HepG2 (cell line): ENCODE measurements at regions not wholly inside any gene's neighbourhood (a gene's known extent, or its start where the extent isn't known, plus 50 kb on each side); places are given as distances from the start of the nearest gene placed in this dataset.

Source experiments
- ATAC-seq: fragments of 200-7000 bp; cut with Tn5 transposase; 3 replicates; pipeline ENCODE4 v1.9.1; 2020; ENCODE audit warnings: mild to moderate bottlenecking, moderate library complexity
- BruUV-seq: library from RNA; stranded (reverse); fragments of 400-500 nt; replicated peaks from 2 replicates; lab custom pipeline; 2021; lab: Mats Ljungman, UMichigan
- CTCF ChIA-PET: fragments of 300-600 bp; formaldehyde crosslinking; extraction: SDS; loops from one replicate; lab custom pipeline; 2021; ENCODE audit warnings: low total read pairs, inconsistent platforms, low intra/inter-chr PET ratio; lab: Yijun Ruan, JAX
- POLR2A ChIA-PET: fragments of 350-600 bp; sonication (Branson Sonifier 250); formaldehyde crosslinking; loops from one replicate; lab custom pipeline; 2020; ENCODE audit warnings: antibody characterized with exemption, inconsistent platforms; lab: Yijun Ruan, JAX
- DNase-seq: peaks from one replicate; pipeline ENCODE4 v3.0.0-alpha.2; 2015; ENCODE audit warnings: low spot score
- FAIRE-seq: peaks from 3 replicates; lab custom pipeline; 2011; peaks lifted over from hg19 to GRCh38; lab: Jason Lieb, UNC
- H2AFZ ChIP-seq: one replicate; pipeline ENCODE4 v1.6.1; 2011; ENCODE audit warnings: low read length, inconsistent platforms
- H3K27ac ChIP-seq: fragments of 300-600 bp; 3 replicates; pipeline ENCODE4 v1.8.0; 2011; ENCODE audit warnings: mixed run types, mild to moderate bottlenecking, mixed read lengths, low read length, inconsistent platforms; ENCODE audit not compliant: insufficient read depth; ENCODE audit errors: extremely low read length
- H3K27me3 ChIP-seq, 2 experiments: fragments of 200-600 bp in 1 of 2; 2 replicates in 1 of 2; 3 replicates in 1 of 2; pipeline versions ENCODE4 v1.6.0 to v1.8.0; 2011; ENCODE audit warnings: low read length in 2 of 2, mild to moderate bottlenecking in 2 of 2, moderate library complexity in 2 of 2, inconsistent platforms in 1 of 2; ENCODE audit not compliant: insufficient read depth in 2 of 2, control insufficient read depth in 1 of 2
- H3K36me3 ChIP-seq, 2 experiments: fragments of 200-600 bp in 1 of 2; replicated peaks in 1 of 2; 2 replicates in 1 of 2; 3 replicates in 1 of 2; pipeline versions ENCODE4 v1.5.1 to v1.8.0; 2011; ENCODE audit warnings: low read length in 2 of 2, inconsistent platforms in 1 of 2; ENCODE audit not compliant: insufficient read depth in 2 of 2, control insufficient read depth in 1 of 2
- H3K4me1 ChIP-seq: 2 replicates; pipeline ENCODE4 v1.5.1; 2012; ENCODE audit warnings: low read length, inconsistent platforms; ENCODE audit not compliant: insufficient read depth
- H3K4me2 ChIP-seq: 2 replicates; pipeline ENCODE4 v1.6.0; 2011; ENCODE audit warnings: low read depth, low read length, inconsistent platforms
- H3K4me3 ChIP-seq, 3 experiments: fragments of 200-600 bp in 1 of 3; sonication (generic), shearing (Covaris generic) in 1 of 3; replicated peaks in 1 of 3; 2 replicates each; pipeline ENCODE4 v1.5.1; 2011 to 2016; ENCODE audit warnings: low read length in 3 of 3, inconsistent platforms in 2 of 3, low read depth in 2 of 3, mild to moderate bottlenecking in 2 of 3, control low read depth in 1 of 3, mixed read lengths in 1 of 3; ENCODE audit not compliant: insufficient read depth in 1 of 3
- H3K79me2 ChIP-seq: one replicate; pipeline ENCODE4 v1.6.1; 2011; ENCODE audit warnings: low read length, inconsistent platforms; ENCODE audit not compliant: insufficient read depth
- H3K9ac ChIP-seq: 2 replicates; pipeline ENCODE4 v1.6.0; 2011; ENCODE audit warnings: mild to moderate bottlenecking, low read depth, low read length, inconsistent platforms; ENCODE audit not compliant: insufficient read depth
- H3K9me3 ChIP-seq: 2 replicates; pipeline ENCODE4 v1.5.1; 2012; ENCODE audit warnings: mild to moderate bottlenecking, low read length
- H4K20me1 ChIP-seq: 2 replicates; pipeline ENCODE4 v1.6.0; 2011; ENCODE audit warnings: inconsistent platforms, mild to moderate bottlenecking, low read length, moderate library complexity; ENCODE audit not compliant: insufficient read depth
- ATF7-NPFF ChIP-seq: sonication (generic); formaldehyde crosslinking; IDR thresholded peaks from 2 replicates; pipeline ENCODE4 v1.8.1; 2023; ENCODE audit warnings: mild to moderate bottlenecking, low read depth, missing genetic modification reagents, moderate library complexity
- BORCS8-MEF2B ChIP-seq: sonication (generic); formaldehyde crosslinking; IDR thresholded peaks from 2 replicates; pipeline ENCODE4 v1.8.0; 2022; ENCODE audit warnings: mild to moderate bottlenecking, missing genetic modification reagents
- CTCF ChIP-seq: sonication (generic); formaldehyde crosslinking; IDR thresholded peaks from 2 replicates; pipeline ENCODE4 v1.5.0; 2020; ENCODE audit warnings: mild to moderate bottlenecking, missing genetic modification reagents, moderate library complexity
- ISX ChIP-seq: sonication (generic); formaldehyde crosslinking; conservative IDR thresholded peaks from 2 replicates; pipeline ENCODE4 v1.5.0; 2020; ENCODE audit warnings: missing genetic modification reagents
- MAZ ChIP-seq, 2 experiments: sonication (generic) in 1 of 2; formaldehyde crosslinking in 1 of 2; IDR thresholded peaks; 2 replicates each; pipeline versions ENCODE4 v1.5.0 to v1.6.1; 2012 to 2020; ENCODE audit warnings: low read depth in 2 of 2, mild to moderate bottlenecking in 2 of 2, borderline replicate concordance in 1 of 2, improper control_type of control experiment in 1 of 2, low read length in 1 of 2, missing genetic modification reagents in 1 of 2, moderate library complexity in 1 of 2
- NFAT5 ChIP-seq: sonication (generic); formaldehyde crosslinking; IDR thresholded peaks from 2 replicates; pipeline ENCODE4 v1.4.0; 2020; ENCODE audit warnings: missing genetic modification reagents
- RAD21 ChIP-seq: fragments of 450-650 bp; formaldehyde crosslinking; IDR thresholded peaks from 2 replicates; pipeline ENCODE4 v1.5.0; 2020; ENCODE audit warnings: mild to moderate bottlenecking
- RNF219 ChIP-seq: sonication (generic); formaldehyde crosslinking; IDR thresholded peaks from 2 replicates; pipeline ENCODE4 v1.5.0; 2020; ENCODE audit warnings: mild to moderate bottlenecking, missing genetic modification reagents
- SMC3 ChIP-seq: IDR thresholded peaks from 2 replicates; pipeline ENCODE4 v1.6.1; 2011; ENCODE audit warnings: low read length, improper control_type of control experiment
- SRF ChIP-seq: IDR thresholded peaks from 2 replicates; pipeline ENCODE4 v1.6.1; 2011; ENCODE audit warnings: mild to moderate bottlenecking, low read depth, low read length, moderate library complexity
- STAG1 ChIP-seq: sonication (generic); formaldehyde crosslinking; IDR thresholded peaks from 2 replicates; pipeline ENCODE4 v1.4.0; 2020; ENCODE audit warnings: missing genetic modification reagents
- TARDBP ChIP-seq: sonication (generic); formaldehyde crosslinking; IDR thresholded peaks from 2 replicates; pipeline ENCODE4 v1.8.0; 2022; ENCODE audit warnings: mild to moderate bottlenecking, missing genetic modification reagents
- U2AF1 ChIP-seq: fragments of 200-400 bp; formaldehyde crosslinking; optimal IDR thresholded peaks from 2 replicates; pipeline ENCODE3; 2017; ENCODE audit warnings: mild to moderate bottlenecking, low read depth, low read length
- ZBTB38 ChIP-seq: sonication (generic); formaldehyde crosslinking; IDR thresholded peaks from 2 replicates; pipeline ENCODE4 v1.5.1; 2020; ENCODE audit warnings: mild to moderate bottlenecking, missing genetic modification reagents
- WGBS: methylation state at CpG from one replicate; pipeline ENCODE4 v1.1.6; 2017; ENCODE audit warnings: low lambda C conversion rate; 5-methylcytosine and 5-hydroxymethylcytosine counted together
- in situ Hi-C: cut with HindIII; loops from 2 replicates; pipeline ENCODE4 v1.10.0; 2017; ENCODE audit warnings: low pct_unique_long_range_greater_than_20kb; ENCODE audit not compliant: extremely low pct_ligation_motif_present
- intact Hi-C: fragments of 100-400 bp; cut with micrococcal nuclease; formaldehyde crosslinking; loops from one replicate; pipeline ENCODE4 v1.10.0; 2022; ENCODE audit not compliant: unreplicated experiment

- ATAC-seq (no peak), FAIRE-seq (no peak), DNase-seq (peak; percentile 12)
- H2AFZ ChIP-seq, result no peak overlapping the region
- no peaks in the 10 kb centered on the region for H3K9me3 ChIP-seq
- H3K27me3 ChIP-seq, result peaks cover 0 to 3% of the 10 kb centered on the region in 2 experiments; a peak in 2 of 5 replicates
- H3K27ac ChIP-seq, result no peak overlapping the region
- no peak overlapping the region for H3K9ac ChIP-seq
- no peak overlapping the region for H3K4me3 ChIP-seq
- BruUV-seq, result no TSS peak
- ChIA-PET CTCF (no interaction called here), POLR2A (no interaction called here)
- in situ Hi-C loops, result no loop called here
- TF ChIP-seq CTCF (CRISPR knock-in tag) (peak; percentile 58), ISX (CRISPR knock-in tag) (no peak), TARDBP (CRISPR knock-in tag) (no peak), U2AF1 (no peak), SRF (no peak), NFAT5 (no peak), STAG1 (CRISPR knock-in tag) (peak; percentile 74), ZBTB38 (CRISPR knock-in tag) (no peak), RNF219 (CRISPR knock-in tag) (no peak), BORCS8-MEF2B (no peak), ATF7-NPFF (CRISPR knock-in tag) (no peak), SMC3 (peak; percentile 58; the same call in 1 of the 2 replicates), RAD21 (CRISPR knock-in tag) (peak; percentile 39; the same call in 1 of the 2 replicates), MAZ (IDR thresholded peaks at IDR 0.05; ENCODE audit: borderline replicate concordance, low read depth, low read length) (no peak), MAZ (CRISPR knock-in tag; IDR thresholded peaks at IDR 0.05; ENCODE audit: low read depth) (no peak)
- H3K4me2 ChIP-seq, result no peak overlapping the region
- WGBS, result 1% methylated on average over 4 of the region's 4 CpGs
- H3K4me1 ChIP-seq, result no peaks in the 10 kb centered on the region
- H4K20me1 ChIP-seq, result no peaks in the 10 kb centered on the region
- H3K79me2 ChIP-seq, result no peaks in the 10 kb centered on the region
- intact Hi-C loops, result no loop called here
- H3K36me3 ChIP-seq, result no peaks in the 10 kb centered on the region
Measured at GRCh38 chr1:218171302-218171893, 113.7 kb upstream of the RRP15 start.
